ENCODE measurements at regions not wholly inside any gene's neighbourhood (a gene's known extent, or its start where the extent isn't known, plus 50 kb on each side); places are given as distances from the start of the nearest gene placed in this dataset.

- peaks cover 36 to 64% of the 10 kb centered on the region in 2 donors for H3K27me3 Mint-ChIP-seq
- H3K9me3 Mint-ChIP-seq, result no peaks in the 10 kb centered on the region
- no peak overlapping the region for H3K27ac Mint-ChIP-seq
- no peaks in the 10 kb centered on the region for H3K4me1 Mint-ChIP-seq (ENCODE audit: low read depth in 2 of 2)
- H3K36me3 Mint-ChIP-seq (ENCODE audit: insufficient read depth), result no peaks in the 10 kb centered on the region
- DNase-seq (no peak), ATAC-seq (replicated peaks) (no peak)
- no peak overlapping the region for H3K4me3 Mint-ChIP-seq
These were observed 114.4 kb upstream of the HAAO start for GRCh38 chr2:42906557-42907411.

GRCh38 chr2:42906111-42906556, 113.8 kb upstream of the HAAO start:
- Mint-ChIP-seq H3K27me3 (peaks cover 36 to 71% of the 10 kb centered on the region in 2 donors), H3K36me3 (ENCODE audit: insufficient read depth) (no peaks in the 10 kb centered on the region), H3K9me3 (no peaks in the 10 kb centered on the region), H3K27ac (no peak overlapping the region), H3K4me3 (no peak overlapping the region), H3K4me1 (ENCODE audit: low read depth in 2 of 2) (no peaks in the 10 kb centered on the region)
- DNase-seq, result no peak
- ATAC-seq (replicated peaks), result no peak

GRCh38 chr2:42905341-42906110, 113.1 kb upstream of the HAAO start:
- H3K36me3 Mint-ChIP-seq (ENCODE audit: insufficient read depth), result no peaks in the 10 kb centered on the region
- no peak overlapping the region for H3K27ac Mint-ChIP-seq
- H3K9me3 Mint-ChIP-seq, result no peaks in the 10 kb centered on the region
- ATAC-seq (replicated peaks), result no peak
- H3K27me3 Mint-ChIP-seq, result peaks cover 36 to 73% of the 10 kb centered on the region in 2 donors
- H3K4me1 Mint-ChIP-seq (ENCODE audit: low read depth in 2 of 2), result no peaks in the 10 kb centered on the region
- no peak overlapping the region for H3K4me3 Mint-ChIP-seq
- DNase-seq, result no peak

- H3K4me1 Mint-ChIP-seq (ENCODE audit: low read depth in 2 of 2), result no peaks in the 10 kb centered on the region
- H3K4me3 Mint-ChIP-seq, result no peak overlapping the region
- H3K36me3 Mint-ChIP-seq (ENCODE audit: insufficient read depth), result no peaks in the 10 kb centered on the region
- H3K27me3 Mint-ChIP-seq, result peaks cover 34 to 66% of the 10 kb centered on the region in 2 donors
- no peak for ATAC-seq (replicated peaks)
- H3K9me3 Mint-ChIP-seq, result no peaks in the 10 kb centered on the region
- no peak overlapping the region for H3K27ac Mint-ChIP-seq
- no peak for DNase-seq
These were observed 112.1 kb upstream of the HAAO start for GRCh38 chr2:42904576-42904876.

- no peak overlapping the region for H3K27ac Mint-ChIP-seq
- no peaks in the 10 kb centered on the region for H3K9me3 Mint-ChIP-seq
- H3K4me3 Mint-ChIP-seq, result no peak overlapping the region
- DNase-seq (no peak), ATAC-seq (replicated peaks) (no peak)
- H3K36me3 Mint-ChIP-seq (ENCODE audit: insufficient read depth), result no peaks in the 10 kb centered on the region
- H3K27me3 Mint-ChIP-seq, result peaks cover 35 to 66% of the 10 kb centered on the region in 2 donors
- no peaks in the 10 kb centered on the region for H3K4me1 Mint-ChIP-seq (ENCODE audit: low read depth in 2 of 2)
These were observed 111.6 kb upstream of the HAAO start for GRCh38 chr2:42903821-42904575.

- no peaks in the 10 kb centered on the region for H3K9me3 Mint-ChIP-seq
- no peak overlapping the region for H3K27ac Mint-ChIP-seq
- ATAC-seq (replicated peaks) (no peak), DNase-seq (no peak)
- H3K27me3 Mint-ChIP-seq, result peaks cover 28 to 57% of the 10 kb centered on the region in 2 donors
- H3K4me1 Mint-ChIP-seq (ENCODE audit: low read depth in 2 of 2), result no peaks in the 10 kb centered on the region
- H3K4me3 Mint-ChIP-seq, result no peak overlapping the region
- no peaks in the 10 kb centered on the region for H3K36me3 Mint-ChIP-seq (ENCODE audit: insufficient read depth)
These were observed 110.7 kb upstream of the HAAO start for GRCh38 chr2:42902939-42903709.

GRCh38 chr2:42901076-42901640, 108.8 kb upstream of the HAAO start:
- Mint-ChIP-seq H3K27ac (no peak overlapping the region), H3K4me1 (ENCODE audit: low read depth in 2 of 2) (no peaks in the 10 kb centered on the region), H3K4me3 (no peak overlapping the region), H3K9me3 (no peaks in the 10 kb centered on the region), H3K27me3 (peaks cover 19 to 43% of the 10 kb centered on the region in 2 donors), H3K36me3 (ENCODE audit: insufficient read depth) (no peaks in the 10 kb centered on the region)
- ATAC-seq (replicated peaks) (no peak), DNase-seq (no peak)

- Mint-ChIP-seq H3K4me1 (ENCODE audit: low read depth in 2 of 2) (no peaks in the 10 kb centered on the region), H3K36me3 (ENCODE audit: insufficient read depth) (no peaks in the 10 kb centered on the region), H3K27me3 (peaks cover 12 to 35% of the 10 kb centered on the region in 2 donors), H3K27ac (no peak overlapping the region), H3K4me3 (no peak overlapping the region), H3K9me3 (no peaks in the 10 kb centered on the region)
- DNase-seq, result no peak
- no peak for ATAC-seq (replicated peaks)
These were observed 108.0 kb upstream of the HAAO start for GRCh38 chr2:42900289-42900891.

GRCh38 chr2:42897358-42897757, 105.0 kb upstream of the HAAO start:
- Mint-ChIP-seq H3K4me3 (no peak overlapping the region), H3K4me1 (ENCODE audit: low read depth in 2 of 2) (no peaks in the 10 kb centered on the region), H3K9me3 (no peaks in the 10 kb centered on the region), H3K27me3 (peaks cover 4 to 24% of the 10 kb centered on the region in 2 donors), H3K27ac (no peak overlapping the region), H3K36me3 (ENCODE audit: insufficient read depth) (no peaks in the 10 kb centered on the region)
- DNase-seq (no peak), ATAC-seq (replicated peaks) (no peak)

GRCh38 chr2:42895791-42896135, 103.4 kb upstream of the HAAO start:
- DNase-seq (no peak), ATAC-seq (replicated peaks) (no peak)
- Mint-ChIP-seq H3K27ac (no peak overlapping the region), H3K9me3 (no peaks in the 10 kb centered on the region), H3K4me3 (no peak overlapping the region), H3K4me1 (ENCODE audit: low read depth in 2 of 2) (no peaks in the 10 kb centered on the region), H3K36me3 (ENCODE audit: insufficient read depth) (no peaks in the 10 kb centered on the region), H3K27me3 (peaks cover 12 to 27% of the 10 kb centered on the region in 2 donors)

- H3K36me3 Mint-ChIP-seq (ENCODE audit: insufficient read depth), result no peaks in the 10 kb centered on the region
- ATAC-seq (replicated peaks), result no peak
- H3K27ac Mint-ChIP-seq, result no peak overlapping the region
These were observed 102.9 kb upstream of the HAAO start for GRCh38 chr2:42895134-42895790.

GRCh38 chr2:42893047-42893758, 100.8 kb upstream of the HAAO start:
- Mint-ChIP-seq H3K4me1 (ENCODE audit: low read depth in 2 of 2) (no peaks in the 10 kb centered on the region), H3K27ac (no peak overlapping the region), H3K4me3 (no peak overlapping the region), H3K9me3 (no peaks in the 10 kb centered on the region), H3K36me3 (ENCODE audit: insufficient read depth) (no peaks in the 10 kb centered on the region), H3K27me3 (peaks cover 8 to 45% of the 10 kb centered on the region in 2 donors)
- ATAC-seq (replicated peaks) (no peak), DNase-seq (no peak)

More at GRCh38 chr2:42895134-42895790, 102.9 kb upstream of the HAAO start:
- Mint-ChIP-seq H3K4me3 (no peak overlapping the region), H3K4me1 (ENCODE audit: low read depth in 2 of 2) (no peaks in the 10 kb centered on the region), H3K9me3 (no peaks in the 10 kb centered on the region), H3K27me3 (peaks cover 12 to 29% of the 10 kb centered on the region in 2 donors)
- no peak for DNase-seq

Measured in effector memory CD8-positive, alpha-beta T cell (primary cell).